GM19239 (cell line): ENCODE measurements at regions not wholly inside any gene's neighbourhood (a gene's known extent, or its start where the extent isn't known, plus 50 kb on each side); places are given as distances from the start of the nearest gene placed in this dataset.
"Not testable (repeated sequence)": the region's sequence is repeated elsewhere in the genome, so short reads cannot be mapped to it uniquely, and the experiment has no call there.

Source experiments
- DNase-seq: peaks from one replicate; pipeline ENCODE4 v3.0.0; 2011; ENCODE audit warnings: low spot score; ENCODE audit not compliant: insufficient read length
- FAIRE-seq: peaks from 2 replicates; lab custom pipeline; 2011; peaks lifted over from hg19 to GRCh38; lab: Jason Lieb, UNC

GRCh38 chr4:179268791-179269190 lies 1826.6 kb upstream of the AGA start:
- DNase-seq (no peak), FAIRE-seq (no peak)

GRCh38 chr4:179272282-179272681 lies 1830.0 kb upstream of the AGA start:
- FAIRE-seq (no peak), DNase-seq (no peak)

- FAIRE-seq (no peak), DNase-seq (no peak)
These were observed 1836.4 kb upstream of the AGA start for GRCh38 chr4:179278647-179279046.

DNA sequence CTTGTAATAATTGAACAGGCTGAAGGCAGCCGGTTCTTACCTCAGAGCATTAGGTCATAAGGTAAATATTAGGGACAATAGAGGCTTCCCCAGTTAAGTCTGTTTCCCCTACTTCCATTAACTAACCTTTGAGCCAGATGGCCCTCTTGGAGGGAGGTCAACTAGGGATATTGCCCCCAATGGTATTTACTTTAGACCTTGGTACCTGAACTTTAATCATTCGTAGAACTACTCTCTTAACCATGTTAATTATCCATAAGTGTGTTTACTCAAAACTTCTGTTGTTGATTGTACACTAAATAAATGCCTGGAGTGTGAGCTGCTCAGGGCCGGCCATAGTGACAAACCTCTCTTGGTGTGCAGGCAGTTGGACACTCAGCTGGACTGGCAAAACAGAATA lies 1843.5 kb upstream of the AGA start:
- no peak for DNase-seq
- FAIRE-seq, result no peak

DNA sequence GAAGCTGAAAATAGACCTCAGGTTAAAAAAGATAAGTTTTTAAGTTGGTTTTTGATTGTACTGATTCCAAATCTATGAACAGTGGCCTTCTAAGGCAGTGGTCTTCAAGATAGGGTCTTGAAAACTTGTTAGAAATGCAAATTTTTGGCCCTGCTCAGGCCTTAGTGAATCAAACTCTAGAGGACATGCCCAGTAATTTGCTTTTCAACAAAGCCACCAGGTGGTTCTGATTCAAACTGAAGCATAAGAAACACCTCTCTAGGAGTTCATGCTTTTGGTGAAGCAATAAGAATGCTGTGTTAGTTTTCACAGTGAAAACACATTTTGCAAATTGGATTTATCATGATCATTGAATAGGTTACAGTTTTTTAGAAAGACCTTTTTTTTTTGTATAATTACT lies 1849.4 kb upstream of the AGA start:
- FAIRE-seq (no peak), DNase-seq (no peak)

- DNase-seq (no peak), FAIRE-seq (no peak)
These were observed 1850.2 kb upstream of the AGA start for GRCh38 chr4:179292468-179292867.

DNA sequence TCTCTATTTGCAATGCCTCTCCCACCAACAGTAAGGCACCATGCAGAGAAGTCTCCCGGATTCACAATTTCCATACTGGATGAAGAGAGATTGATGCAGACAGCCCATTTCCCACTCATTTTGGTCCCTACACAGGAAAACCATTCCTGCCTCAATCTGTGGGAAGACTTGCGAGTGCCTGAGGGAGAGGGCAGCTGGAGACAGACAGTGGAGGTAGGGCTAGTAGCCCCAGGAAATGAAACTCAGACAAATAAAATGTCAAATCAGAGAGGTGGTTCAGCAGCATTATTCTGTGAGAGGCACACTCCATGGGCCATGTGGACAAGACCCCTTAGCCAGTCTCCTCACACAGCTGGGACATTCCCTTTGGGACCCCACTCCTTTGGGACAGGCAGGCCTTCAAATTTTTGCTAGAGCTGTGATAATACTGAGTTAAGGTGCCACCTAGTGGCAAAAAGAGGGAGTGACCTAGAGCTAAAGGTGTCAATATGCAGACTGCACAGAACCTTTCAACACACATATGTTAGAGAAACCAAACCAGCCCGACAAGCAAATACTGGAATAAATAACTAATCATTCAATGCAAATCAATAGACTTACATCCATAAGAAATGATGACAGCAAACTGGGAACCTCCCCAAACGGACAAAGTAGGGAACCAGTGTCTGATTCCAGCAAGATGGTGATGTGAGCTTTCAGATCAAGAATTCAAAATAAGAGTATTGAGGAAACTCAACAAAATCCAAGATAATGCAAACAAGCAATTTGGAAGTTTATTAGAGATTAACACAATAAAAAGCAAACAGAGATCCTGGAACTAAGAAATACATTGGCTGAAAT lies 1865.3 kb upstream of the AGA start:
- DNase-seq, result no peak
- no peak for FAIRE-seq

DNA sequence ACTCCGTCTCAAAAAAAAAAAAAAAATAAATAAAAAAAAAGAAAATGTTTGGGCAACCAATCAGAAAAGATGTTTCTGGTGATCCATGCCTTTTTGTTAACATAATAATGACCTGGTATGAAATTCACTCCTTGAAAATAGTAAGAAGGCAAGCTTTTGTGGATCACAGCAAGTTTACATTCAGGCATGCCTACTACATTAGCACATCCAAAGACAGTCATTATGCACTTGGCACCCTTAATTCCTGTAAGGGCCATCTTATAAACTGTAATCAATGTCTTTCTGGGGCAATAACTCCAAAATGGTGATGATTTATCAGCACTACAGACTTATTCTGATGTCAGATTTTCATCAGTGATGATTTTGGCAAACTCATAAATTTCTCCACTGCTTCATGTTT lies 1871.6 kb upstream of the AGA start:
- no peak for FAIRE-seq
- no peak for DNase-seq

DNA sequence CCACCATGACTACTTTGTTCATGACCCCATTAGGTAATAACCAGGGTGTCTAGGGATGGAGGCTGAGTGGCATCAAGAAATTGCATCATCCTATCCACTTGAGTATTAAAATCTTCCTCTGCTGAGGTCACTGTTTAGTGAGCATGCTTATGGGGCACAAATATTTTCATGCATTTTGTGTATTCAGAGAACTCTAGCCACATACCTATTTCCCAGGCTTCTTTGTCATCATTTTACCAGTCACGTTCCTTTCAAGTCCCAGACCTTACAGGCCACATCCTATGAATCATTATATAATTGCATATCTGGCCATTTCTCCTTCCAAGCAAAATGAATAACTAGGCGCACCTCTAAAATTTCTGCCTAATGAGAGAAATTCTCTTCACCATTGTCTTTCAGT lies 1882.9 kb upstream of the AGA start:
- DNase-seq (no peak), FAIRE-seq (no peak)

DNA sequence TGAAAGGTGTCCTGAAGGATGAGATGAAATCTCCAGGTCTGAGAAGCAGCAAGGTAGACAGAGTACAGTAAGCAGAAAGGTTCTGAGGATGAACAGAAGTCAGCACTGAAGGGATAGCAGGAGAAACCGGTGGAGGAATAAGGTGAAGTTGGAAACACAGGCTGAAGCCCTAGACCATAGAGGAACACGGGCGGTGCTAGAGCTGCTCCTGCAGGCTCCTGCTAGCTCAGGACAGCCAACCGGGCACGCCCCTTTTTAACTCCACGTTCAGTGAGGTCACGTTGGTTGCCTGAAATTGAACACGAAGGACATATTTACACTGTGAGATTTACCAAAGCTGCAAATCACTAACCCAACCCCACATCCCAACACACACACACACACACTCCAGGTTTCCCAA lies 1886.4 kb upstream of the AGA start:
- no peak for FAIRE-seq
- no peak for DNase-seq

GRCh38 chr4:179331362-179331761 lies 1889.1 kb upstream of the AGA start:
- FAIRE-seq (no peak), DNase-seq (no peak)

GRCh38 chr4:179344861-179345260 lies 1902.6 kb upstream of the AGA start:
- DNase-seq (no peak), FAIRE-seq (no peak)

GRCh38 chr4:179352221-179352620 lies 1910.0 kb upstream of the AGA start:
- DNase-seq (no peak), FAIRE-seq (no peak)

DNA sequence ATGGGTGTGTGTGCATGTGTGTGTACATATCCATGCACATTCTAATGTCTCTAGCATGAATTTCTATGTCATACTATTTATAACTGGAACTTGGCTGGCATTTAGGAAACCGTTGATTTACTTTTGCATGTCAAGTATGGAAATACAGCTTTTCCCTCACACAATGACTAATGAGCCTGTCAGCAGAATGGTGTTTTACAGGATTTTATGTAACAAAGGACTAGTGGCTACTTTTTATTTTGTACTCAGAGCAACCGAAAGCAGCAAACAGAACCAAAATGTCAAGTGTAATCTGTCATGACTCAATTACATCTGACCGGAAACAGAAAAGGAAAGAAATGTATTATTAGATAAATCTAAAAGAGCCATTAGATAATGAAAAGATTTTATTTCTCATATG lies 1911.5 kb upstream of the AGA start:
- DNase-seq, result no peak
- no peak for FAIRE-seq

DNA sequence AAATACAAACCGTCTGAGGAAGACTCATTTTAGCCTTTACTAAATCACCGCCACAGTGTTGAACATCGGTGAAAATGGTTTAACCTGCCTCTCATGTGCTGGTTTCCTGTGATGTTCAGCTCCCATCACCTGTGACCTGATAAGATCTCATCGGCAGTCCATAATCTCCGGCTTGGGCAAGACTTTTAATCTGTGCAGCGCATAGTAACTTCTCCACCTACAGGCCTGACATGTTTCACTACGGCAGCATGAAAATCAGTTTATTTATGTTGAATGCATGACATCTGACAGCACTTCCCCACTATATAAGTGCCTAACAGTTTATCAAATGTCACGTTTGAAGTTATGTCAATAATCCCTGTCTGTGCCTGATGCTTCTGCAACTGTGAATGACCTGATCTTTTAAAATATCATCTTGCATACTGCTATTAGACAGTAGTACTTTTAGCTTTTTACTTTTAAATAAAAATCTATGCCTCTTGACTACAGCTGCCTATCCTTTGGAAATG lies 1919.8 kb upstream of the AGA start:
- FAIRE-seq, result no peak
- DNase-seq, result no peak

DNA sequence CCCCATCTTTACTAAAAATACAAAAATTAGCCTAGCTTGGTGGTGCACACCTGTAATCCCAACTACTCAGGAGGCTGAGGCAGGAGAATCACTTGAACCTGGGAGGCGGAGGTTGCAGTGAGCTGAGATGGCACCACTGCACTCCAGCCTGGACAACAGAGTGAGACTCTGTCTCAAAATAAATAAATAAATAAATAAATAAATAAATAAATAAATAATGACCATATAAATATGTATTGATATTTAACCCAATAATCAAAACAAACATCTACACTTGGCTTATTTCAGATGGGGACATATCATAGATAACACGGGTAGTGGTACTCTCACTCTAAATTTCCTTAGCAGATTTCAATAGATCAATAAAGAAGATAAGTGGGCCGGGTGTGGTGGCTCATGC lies 1923.7 kb upstream of the AGA start:
- not testable (repeated sequence) for DNase-seq, FAIRE-seq

DNA sequence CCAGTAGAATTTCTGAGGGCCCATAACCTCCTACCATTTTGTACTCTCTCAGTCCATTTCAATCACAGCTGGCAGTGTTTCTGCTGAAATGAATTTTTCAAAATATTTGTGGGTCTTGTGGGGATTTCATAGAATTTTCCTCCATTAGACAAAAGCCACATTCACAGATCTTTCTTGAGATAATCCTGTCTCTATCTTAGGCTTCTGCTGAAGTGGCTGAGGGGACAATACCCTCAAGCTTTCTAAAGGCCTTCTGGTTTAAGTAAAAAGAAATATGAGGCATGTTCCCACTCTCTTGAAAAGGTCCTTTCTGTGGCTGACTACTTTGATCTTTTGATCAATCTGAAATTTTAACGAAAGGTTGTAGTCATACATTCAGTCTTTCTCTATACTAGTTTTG lies 1930.0 kb upstream of the AGA start:
- FAIRE-seq (no peak), DNase-seq (no peak)

GRCh38 chr4:179372746-179373145 lies 1930.5 kb upstream of the AGA start:
- no peak for DNase-seq

DNA sequence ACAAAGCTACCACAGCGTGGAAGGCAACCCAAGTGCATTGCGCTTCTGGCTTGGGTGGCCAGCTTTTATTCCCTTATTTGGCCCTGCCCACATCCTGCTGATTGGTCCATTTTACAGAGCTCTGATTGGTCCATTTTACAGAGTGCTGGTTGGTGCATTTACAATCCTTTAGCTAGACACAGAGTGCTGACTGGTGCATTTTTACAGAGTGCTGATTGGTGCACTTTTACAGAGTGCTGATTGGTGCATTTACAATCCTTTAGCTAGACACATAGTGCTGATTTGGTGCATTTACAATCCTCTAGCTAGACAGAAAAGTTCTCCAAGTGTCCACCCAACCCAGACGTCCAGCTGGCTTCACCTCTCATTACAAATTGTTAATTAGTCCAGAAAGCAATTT lies 1936.6 kb upstream of the AGA start:
- not testable (repeated sequence) for DNase-seq, FAIRE-seq

More at GRCh38 chr4:179372746-179373145, 1930.5 kb upstream of the AGA start:
- FAIRE-seq, result no peak

GRCh38 chr4:179392787-179393186 lies 1950.5 kb upstream of the AGA start:
- FAIRE-seq, result no peak

DNA sequence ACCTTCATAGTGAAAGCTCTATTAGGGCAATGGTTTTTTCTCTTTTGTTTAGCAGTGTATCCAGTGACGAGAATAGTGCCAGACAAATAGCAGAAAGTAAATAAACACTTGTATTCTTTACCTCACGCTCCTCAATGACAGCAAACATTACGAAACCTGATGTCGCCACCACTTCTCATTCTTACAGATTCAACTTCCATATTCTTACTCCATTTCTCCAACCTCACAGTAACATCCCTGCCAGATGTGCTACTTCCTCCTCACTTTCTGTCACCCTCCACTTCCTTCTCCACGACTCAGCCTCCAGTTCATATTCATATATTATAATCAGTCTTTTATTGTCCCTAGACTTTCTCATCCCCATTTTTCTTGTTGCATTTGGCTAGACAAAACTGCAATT lies 1956.2 kb upstream of the AGA start:
- no peak for DNase-seq
- FAIRE-seq, result no peak

More at GRCh38 chr4:179392787-179393186, 1950.5 kb upstream of the AGA start:
- DNase-seq, result no peak
